OCI-LY3 (cell line): ENCODE measurements at regions not wholly inside any gene's neighbourhood (a gene's known extent, or its start where the extent isn't known, plus 50 kb on each side); places are given as distances from the start of the nearest gene placed in this dataset.

Source experiments
- EZH2phosphoT487 ChIP-seq: fragments of 200-600 bp; shearing (Covaris generic); IDR thresholded peaks from 2 replicates; pipeline ENCODE4 v1.6.1; 2018; ENCODE audit warnings: antibody characterized with exemption, mixed run types, low read depth
- TF ChIP-seq, protein P1 (sequence below): fragments of 200-600, 300-600 bp; sonication (generic); IDR thresholded peaks from 2 replicates; pipeline ENCODE4 v1.5.1; 2014; ENCODE audit warnings: antibody characterized with exemption, low read length, low read depth

DNA sequence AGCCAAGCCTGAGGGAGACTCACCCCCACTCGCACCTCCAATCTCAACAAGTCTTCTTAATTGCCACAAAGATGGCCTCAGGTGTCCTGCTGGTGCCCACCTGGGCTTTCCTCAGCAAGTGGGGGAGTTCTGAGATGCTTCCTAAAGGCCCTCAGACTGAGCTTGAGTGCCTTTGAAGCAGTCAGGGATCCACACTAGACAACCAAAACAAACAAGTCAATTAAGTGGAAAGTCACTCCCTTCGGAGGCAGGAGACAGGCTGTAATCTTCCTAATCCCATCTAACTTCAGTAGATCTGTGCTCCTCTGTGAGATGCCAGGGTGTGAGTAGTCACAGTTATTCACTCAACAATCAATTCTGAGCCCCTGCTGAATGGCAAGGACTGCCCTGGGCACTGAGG, 68.3 kb upstream of the SERP2 start:
- TF ChIP-seq, protein P1, sequence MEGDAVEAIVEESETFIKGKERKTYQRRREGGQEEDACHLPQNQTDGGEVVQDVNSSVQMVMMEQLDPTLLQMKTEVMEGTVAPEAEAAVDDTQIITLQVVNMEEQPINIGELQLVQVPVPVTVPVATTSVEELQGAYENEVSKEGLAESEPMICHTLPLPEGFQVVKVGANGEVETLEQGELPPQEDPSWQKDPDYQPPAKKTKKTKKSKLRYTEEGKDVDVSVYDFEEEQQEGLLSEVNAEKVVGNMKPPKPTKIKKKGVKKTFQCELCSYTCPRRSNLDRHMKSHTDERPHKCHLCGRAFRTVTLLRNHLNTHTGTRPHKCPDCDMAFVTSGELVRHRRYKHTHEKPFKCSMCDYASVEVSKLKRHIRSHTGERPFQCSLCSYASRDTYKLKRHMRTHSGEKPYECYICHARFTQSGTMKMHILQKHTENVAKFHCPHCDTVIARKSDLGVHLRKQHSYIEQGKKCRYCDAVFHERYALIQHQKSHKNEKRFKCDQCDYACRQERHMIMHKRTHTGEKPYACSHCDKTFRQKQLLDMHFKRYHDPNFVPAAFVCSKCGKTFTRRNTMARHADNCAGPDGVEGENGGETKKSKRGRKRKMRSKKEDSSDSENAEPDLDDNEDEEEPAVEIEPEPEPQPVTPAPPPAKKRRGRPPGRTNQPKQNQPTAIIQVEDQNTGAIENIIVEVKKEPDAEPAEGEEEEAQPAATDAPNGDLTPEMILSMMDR, result no peak
- no peak for TF ChIP-seq EZH2phosphoT487
